OCI-LY3 (cell line): ENCODE measurements at regions not wholly inside any gene's neighbourhood (a gene's known extent, or its start where the extent isn't known, plus 50 kb on each side); places are given as distances from the start of the nearest gene placed in this dataset.

Experiments
- EZH2phosphoT487 ChIP-seq: fragments of 200-600 bp; shearing (Covaris generic); IDR thresholded peaks from 2 replicates; pipeline ENCODE4 v1.6.1; 2018; ENCODE audit warnings: antibody characterized with exemption, mixed run types, low read depth
- TF ChIP-seq, protein P1 (sequence below): fragments of 200-600, 300-600 bp; sonication (generic); IDR thresholded peaks from 2 replicates; pipeline ENCODE4 v1.5.1; 2014; ENCODE audit warnings: antibody characterized with exemption, low read length, low read depth

DNA sequence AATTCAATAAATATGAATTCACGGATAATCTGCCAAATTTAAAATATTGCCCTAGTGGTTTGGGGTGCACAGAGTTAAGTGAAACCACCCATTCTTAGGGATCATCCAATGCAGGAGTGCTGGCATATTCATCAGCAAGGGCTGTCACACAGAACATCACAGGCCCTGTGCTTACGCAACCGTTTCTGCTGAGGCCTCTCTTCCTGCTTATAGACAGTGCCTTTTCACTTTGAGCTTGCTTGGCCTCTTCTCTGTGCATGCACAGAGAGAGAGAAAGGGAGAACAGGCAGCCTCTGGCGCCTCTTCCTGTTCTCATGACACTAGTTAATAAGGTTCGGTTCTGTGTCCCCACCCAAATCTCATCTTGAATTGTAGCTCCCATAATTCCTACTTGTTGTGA is 366.3 kb downstream of the ICE1 start:
- TF ChIP-seq, protein P1, sequence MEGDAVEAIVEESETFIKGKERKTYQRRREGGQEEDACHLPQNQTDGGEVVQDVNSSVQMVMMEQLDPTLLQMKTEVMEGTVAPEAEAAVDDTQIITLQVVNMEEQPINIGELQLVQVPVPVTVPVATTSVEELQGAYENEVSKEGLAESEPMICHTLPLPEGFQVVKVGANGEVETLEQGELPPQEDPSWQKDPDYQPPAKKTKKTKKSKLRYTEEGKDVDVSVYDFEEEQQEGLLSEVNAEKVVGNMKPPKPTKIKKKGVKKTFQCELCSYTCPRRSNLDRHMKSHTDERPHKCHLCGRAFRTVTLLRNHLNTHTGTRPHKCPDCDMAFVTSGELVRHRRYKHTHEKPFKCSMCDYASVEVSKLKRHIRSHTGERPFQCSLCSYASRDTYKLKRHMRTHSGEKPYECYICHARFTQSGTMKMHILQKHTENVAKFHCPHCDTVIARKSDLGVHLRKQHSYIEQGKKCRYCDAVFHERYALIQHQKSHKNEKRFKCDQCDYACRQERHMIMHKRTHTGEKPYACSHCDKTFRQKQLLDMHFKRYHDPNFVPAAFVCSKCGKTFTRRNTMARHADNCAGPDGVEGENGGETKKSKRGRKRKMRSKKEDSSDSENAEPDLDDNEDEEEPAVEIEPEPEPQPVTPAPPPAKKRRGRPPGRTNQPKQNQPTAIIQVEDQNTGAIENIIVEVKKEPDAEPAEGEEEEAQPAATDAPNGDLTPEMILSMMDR: no peak
- TF ChIP-seq EZH2phosphoT487: no peak
